Ishikawa (cell line): ENCODE measurements at regions not wholly inside any gene's neighbourhood (a gene's known extent, or its start where the extent isn't known, plus 50 kb on each side); places are given as distances from the start of the nearest gene placed in this dataset.

Experiments
- CEBPB ChIP-seq: IDR thresholded peaks from 2 replicates; pipeline ENCODE4 v1.6.1; 2012
- EGR1 ChIP-seq: IDR thresholded peaks from 2 replicates; pipeline ENCODE4 v1.6.1; 2012
- EP300 ChIP-seq: IDR thresholded peaks from 2 replicates; pipeline ENCODE4 v1.6.1; 2012; ENCODE audit warnings: borderline replicate concordance
- FOXM1 ChIP-seq: IDR thresholded peaks from 2 replicates; pipeline ENCODE4 v1.6.1; 2012; ENCODE audit warnings: low read depth, borderline replicate concordance
- RAD21 ChIP-seq: IDR thresholded peaks from 2 replicates; pipeline ENCODE4 v1.6.1; 2012; ENCODE audit warnings: low read depth
- TAF1 ChIP-seq: IDR thresholded peaks from 2 replicates; pipeline ENCODE4 v1.6.1; 2012; ENCODE audit warnings: low read depth, mild to moderate bottlenecking
- TCF12 ChIP-seq: IDR thresholded peaks from 2 replicates; pipeline ENCODE4 v1.6.1; 2012; ENCODE audit warnings: low read depth
- TEAD4 ChIP-seq: IDR thresholded peaks from 2 replicates; pipeline ENCODE4 v1.6.1; 2012
- TF ChIP-seq, protein P1 (sequence below): IDR thresholded peaks from 2 replicates; pipeline ENCODE4 v1.6.1; 2012

DNA sequence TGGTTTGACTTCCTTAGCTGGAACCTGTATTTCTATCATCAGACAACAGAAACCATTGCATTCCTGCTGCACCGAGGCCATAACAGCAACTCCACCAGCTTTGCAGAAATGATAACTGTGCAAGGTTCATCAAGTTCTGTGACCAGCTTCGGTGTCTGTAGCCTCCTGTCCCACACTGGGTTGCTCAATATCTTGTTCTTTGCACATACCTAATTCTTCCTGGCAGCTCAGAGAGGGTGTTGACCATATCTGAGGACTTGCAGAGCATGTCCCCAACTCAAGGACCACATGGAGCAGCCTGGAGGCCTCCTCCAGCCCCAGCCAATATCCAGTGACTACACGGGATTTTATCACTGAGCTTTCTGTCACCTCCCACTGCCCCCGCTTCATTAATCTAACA, 59.3 kb upstream of the SCAF8 start:
- TF ChIP-seq, protein P1, sequence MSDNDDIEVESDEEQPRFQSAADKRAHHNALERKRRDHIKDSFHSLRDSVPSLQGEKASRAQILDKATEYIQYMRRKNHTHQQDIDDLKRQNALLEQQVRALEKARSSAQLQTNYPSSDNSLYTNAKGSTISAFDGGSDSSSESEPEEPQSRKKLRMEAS, result no peak
- TF ChIP-seq FOXM1 (no peak), TCF12 (no peak), EGR1 (no peak), RAD21 (no peak), TEAD4 (no peak), EP300 (no peak), CEBPB (no peak), TAF1 (no peak)
